ENCODE measurements at regions not wholly inside any gene's neighbourhood (a gene's known extent, or its start where the extent isn't known, plus 50 kb on each side); places are given as distances from the start of the nearest gene placed in this dataset.

GRCh38 chr5:158099571-158100105 lies 240.7 kb upstream of the CLINT1 start:
- Histone ChIP-seq H3K36me3 (ENCODE audit: low read depth, missing control alignments) (no peaks in the 10 kb centered on the region), H3K27ac (no peak overlapping the region), H3K4me3 (no peak overlapping the region), H3K27me3 (no peaks in the 10 kb centered on the region), H3K9me3 (no peaks in the 10 kb centered on the region), H3K4me1 (no peaks in the 10 kb centered on the region)
- DNase-seq = no peak
- TF ChIP-seq POLR2A (IDR thresholded peaks at IDR 0.05) = no peak
- no peak for TF ChIP-seq CTCF (IDR thresholded peaks at IDR 0.05)
- intact Hi-C loops (cut with DNase I; ENCODE audit: low total_unique reads) = no loop called here
- WGBS, 2 donors = 73 to 88% methylated on average over 12 of the region's 12 CpGs

GRCh38 chr5:158096835-158097234 lies 237.9 kb upstream of the CLINT1 start:
- Histone ChIP-seq H3K27ac (no peak overlapping the region), H3K9me3 (no peaks in the 10 kb centered on the region), H3K36me3 (ENCODE audit: low read depth, missing control alignments) (no peaks in the 10 kb centered on the region), H3K27me3 (no peaks in the 10 kb centered on the region), H3K4me3 (no peak overlapping the region), H3K4me1 (no peaks in the 10 kb centered on the region)
- WGBS, 2 donors = 90 to 96% methylated on average over 1 of the region's 1 CpG
- no peak for TF ChIP-seq POLR2A (IDR thresholded peaks at IDR 0.05)
- no peak for TF ChIP-seq CTCF (IDR thresholded peaks at IDR 0.05)
- intact Hi-C loops (cut with DNase I; ENCODE audit: low total_unique reads) = no loop called here
- no peak for DNase-seq

- no peaks in the 10 kb centered on the region for H3K9me3 ChIP-seq
- no peaks in the 10 kb centered on the region for H3K36me3 ChIP-seq (ENCODE audit: low read depth, missing control alignments)
- 58 to 61% methylated on average over 3 of the region's 3 CpGs for WGBS, 2 donors
- TF ChIP-seq CTCF (IDR thresholded peaks at IDR 0.05) = no peak
- no peak for TF ChIP-seq POLR2A (IDR thresholded peaks at IDR 0.05)
- no peak overlapping the region for H3K27ac ChIP-seq
- intact Hi-C loops (cut with DNase I; ENCODE audit: low total_unique reads) = no loop called here
- no peak for DNase-seq
- no peaks in the 10 kb centered on the region for H3K27me3 ChIP-seq
- H3K4me1 ChIP-seq = no peaks in the 10 kb centered on the region
- H3K4me3 ChIP-seq = no peak overlapping the region
Observed at GRCh38 chr5:158086856-158087255, 227.9 kb upstream of the CLINT1 start.

GRCh38 chr5:158084292-158084691 lies 225.3 kb upstream of the CLINT1 start:
- 81 to 83% methylated on average over 4 of the region's 4 CpGs for WGBS, 2 donors
- H3K4me3 ChIP-seq = no peak overlapping the region
- no peak for DNase-seq
- no peaks in the 10 kb centered on the region for H3K36me3 ChIP-seq (ENCODE audit: low read depth, missing control alignments)
- intact Hi-C loops (cut with DNase I; ENCODE audit: low total_unique reads) = no loop called here
- H3K27me3 ChIP-seq = no peaks in the 10 kb centered on the region
- no peak overlapping the region for H3K27ac ChIP-seq
- TF ChIP-seq CTCF (IDR thresholded peaks at IDR 0.05) (no peak), POLR2A (IDR thresholded peaks at IDR 0.05) (no peak)
- no peaks in the 10 kb centered on the region for H3K9me3 ChIP-seq
- H3K4me1 ChIP-seq = no peaks in the 10 kb centered on the region

GRCh38 chr5:158082696-158083287 lies 223.8 kb upstream of the CLINT1 start:
- TF ChIP-seq POLR2A (IDR thresholded peaks at IDR 0.05) = no peak
- no peak for TF ChIP-seq CTCF (IDR thresholded peaks at IDR 0.05)
- Histone ChIP-seq H3K36me3 (ENCODE audit: low read depth, missing control alignments) (no peaks in the 10 kb centered on the region), H3K27ac (no peak overlapping the region), H3K4me3 (no peak overlapping the region), H3K27me3 (no peaks in the 10 kb centered on the region), H3K9me3 (no peaks in the 10 kb centered on the region), H3K4me1 (no peaks in the 10 kb centered on the region)
- intact Hi-C loops (cut with DNase I; ENCODE audit: low total_unique reads) = no loop called here
- no peak for DNase-seq
- WGBS, 2 donors = 82% methylated on average over 2 of the region's 2 CpGs
